ENCODE measurements at regions not wholly inside any gene's neighbourhood (a gene's known extent, or its start where the extent isn't known, plus 50 kb on each side); places are given as distances from the start of the nearest gene placed in this dataset.
"Not testable (repeated sequence)": the region's sequence is repeated elsewhere in the genome, so short reads cannot be mapped to it uniquely, and the experiment has no call there.

GRCh38 chr2:186991766-186992417 is 142.9 kb upstream of the ZSWIM2 start:
- DNase-seq (ENCODE audit: low read depth in 2 of 2) = no peak

- DNase-seq (ENCODE audit: low read depth in 2 of 2) = no peak
These were observed 136.0 kb upstream of the ZSWIM2 start for GRCh38 chr2:186984966-186985365.

- no peak for DNase-seq (ENCODE audit: low read depth in 2 of 2)
These were observed 135.5 kb upstream of the ZSWIM2 start for GRCh38 chr2:186984481-186984880.

GRCh38 chr2:186980787-186981550 is 132.0 kb upstream of the ZSWIM2 start:
- DNase-seq (ENCODE audit: low read depth in 2 of 2) = no peak

GRCh38 chr2:186980117-186980442 is 131.1 kb upstream of the ZSWIM2 start:
- DNase-seq (ENCODE audit: low read depth in 2 of 2) = no peak

GRCh38 chr2:186979439-186980116 is 130.6 kb upstream of the ZSWIM2 start:
- no peak for DNase-seq (ENCODE audit: low read depth in 2 of 2)

- no peak for DNase-seq (ENCODE audit: low read depth in 2 of 2)
These were observed 128.6 kb upstream of the ZSWIM2 start for GRCh38 chr2:186977433-186978045.

GRCh38 chr2:186976329-186976728 is 127.4 kb upstream of the ZSWIM2 start:
- DNase-seq (ENCODE audit: low read depth in 2 of 2) = no peak

GRCh38 chr2:186972281-186972970 is 123.5 kb upstream of the ZSWIM2 start:
- DNase-seq (ENCODE audit: low read depth in 2 of 2) = no peak

- DNase-seq (ENCODE audit: low read depth in 2 of 2) = no peak
These were observed 119.3 kb upstream of the ZSWIM2 start for GRCh38 chr2:186968277-186968676.

GRCh38 chr2:186966015-186966414 is 117.0 kb upstream of the ZSWIM2 start:
- no peak for DNase-seq (ENCODE audit: low read depth in 2 of 2)

GRCh38 chr2:186962085-186962747 is 113.2 kb upstream of the ZSWIM2 start:
- no peak for DNase-seq (ENCODE audit: low read depth in 2 of 2)

- DNase-seq (ENCODE audit: low read depth in 2 of 2) = not testable (repeated sequence)
These were observed 111.3 kb upstream of the ZSWIM2 start for GRCh38 chr2:186960241-186960640.

GRCh38 chr2:186959486-186959885 is 110.5 kb upstream of the ZSWIM2 start:
- DNase-seq (ENCODE audit: low read depth in 2 of 2) = no peak

GRCh38 chr2:186950694-186951093 is 101.7 kb upstream of the ZSWIM2 start:
- DNase-seq (ENCODE audit: low read depth in 2 of 2) = no peak

GRCh38 chr2:186949726-186950256 is 100.8 kb upstream of the ZSWIM2 start:
- no peak for DNase-seq (ENCODE audit: low read depth in 2 of 2)

- DNase-seq (ENCODE audit: low read depth in 2 of 2) = no peak
These were observed 98.5 kb upstream of the ZSWIM2 start for GRCh38 chr2:186947516-186947915.

- no peak for DNase-seq (ENCODE audit: low read depth in 2 of 2)
These were observed 98.0 kb upstream of the ZSWIM2 start for GRCh38 chr2:186946896-186947467.

- no peak for DNase-seq (ENCODE audit: low read depth in 2 of 2)
These were observed 92.9 kb upstream of the ZSWIM2 start for GRCh38 chr2:186941853-186942252.

- DNase-seq (ENCODE audit: low read depth in 2 of 2) = no peak
These were observed 91.5 kb upstream of the ZSWIM2 start for GRCh38 chr2:186940463-186940862.

GRCh38 chr2:186934420-186934819 is 85.5 kb upstream of the ZSWIM2 start:
- DNase-seq (ENCODE audit: low read depth in 2 of 2) = no peak

Data from fibroblast of skin of left quadriceps (primary cell).